DND-41 (cell line): ENCODE measurements at regions not wholly inside any gene's neighbourhood (a gene's known extent, or its start where the extent isn't known, plus 50 kb on each side); places are given as distances from the start of the nearest gene placed in this dataset.

Experiments
- EZH2 ChIP-seq: IDR thresholded peaks from 3 replicates; pipeline ENCODE4 v1.6.1; 2012; ENCODE audit warnings: borderline replicate concordance, low read depth, mild to moderate bottlenecking, moderate library complexity, low read length, inconsistent platforms; ENCODE audit not compliant: severe bottlenecking
- TF ChIP-seq, protein P1 (sequence below): IDR thresholded peaks from 2 replicates; pipeline ENCODE4 v1.5.1; 2012; ENCODE audit warnings: borderline replicate concordance, low read length, moderate library complexity, mild to moderate bottlenecking; ENCODE audit not compliant: poor library complexity, severe bottlenecking; ENCODE audit errors: extremely low read depth

DNA sequence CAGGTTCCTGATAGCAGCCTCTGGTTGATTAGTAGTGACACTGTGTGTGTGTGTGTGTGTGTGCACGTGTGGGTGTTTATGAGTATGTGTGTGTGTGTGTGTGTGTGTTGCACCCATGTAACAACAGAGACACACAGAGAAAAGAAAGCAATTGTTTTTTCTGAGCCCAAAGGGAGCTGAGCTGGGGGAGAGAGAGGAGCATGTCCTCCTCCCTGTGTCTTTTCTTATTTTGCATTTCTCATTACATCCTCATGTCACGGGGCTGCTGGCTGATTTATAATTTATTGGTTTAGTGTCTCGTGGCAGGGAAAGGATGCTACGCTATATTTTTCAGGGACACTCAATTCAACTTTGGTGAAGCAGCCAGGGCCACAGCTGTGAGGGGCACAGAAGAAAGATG lies 511.4 kb downstream of the BCOR start:
- TF ChIP-seq, protein P1, sequence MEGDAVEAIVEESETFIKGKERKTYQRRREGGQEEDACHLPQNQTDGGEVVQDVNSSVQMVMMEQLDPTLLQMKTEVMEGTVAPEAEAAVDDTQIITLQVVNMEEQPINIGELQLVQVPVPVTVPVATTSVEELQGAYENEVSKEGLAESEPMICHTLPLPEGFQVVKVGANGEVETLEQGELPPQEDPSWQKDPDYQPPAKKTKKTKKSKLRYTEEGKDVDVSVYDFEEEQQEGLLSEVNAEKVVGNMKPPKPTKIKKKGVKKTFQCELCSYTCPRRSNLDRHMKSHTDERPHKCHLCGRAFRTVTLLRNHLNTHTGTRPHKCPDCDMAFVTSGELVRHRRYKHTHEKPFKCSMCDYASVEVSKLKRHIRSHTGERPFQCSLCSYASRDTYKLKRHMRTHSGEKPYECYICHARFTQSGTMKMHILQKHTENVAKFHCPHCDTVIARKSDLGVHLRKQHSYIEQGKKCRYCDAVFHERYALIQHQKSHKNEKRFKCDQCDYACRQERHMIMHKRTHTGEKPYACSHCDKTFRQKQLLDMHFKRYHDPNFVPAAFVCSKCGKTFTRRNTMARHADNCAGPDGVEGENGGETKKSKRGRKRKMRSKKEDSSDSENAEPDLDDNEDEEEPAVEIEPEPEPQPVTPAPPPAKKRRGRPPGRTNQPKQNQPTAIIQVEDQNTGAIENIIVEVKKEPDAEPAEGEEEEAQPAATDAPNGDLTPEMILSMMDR: no peak
- no peak for TF ChIP-seq EZH2
